Testis (tissue), 2 donors: ENCODE measurements at regions not wholly inside any gene's neighbourhood (a gene's known extent, or its start where the extent isn't known, plus 50 kb on each side); places are given as distances from the start of the nearest gene placed in this dataset.

ENCODE experiments used
- DNase-seq: peaks from one replicate; pipeline ENCODE4 v3.0.0-alpha.2; 2019
- H3K27ac ChIP-seq, 2 donors: fragments of 200-600 bp; sonication (generic); one replicate each; pipeline ENCODE4 v1.5.1; 2019
- H3K27me3 ChIP-seq: fragments of 200-600 bp; sonication (generic); one replicate; pipeline ENCODE4 v1.5.1; 2019
- H3K36me3 ChIP-seq: fragments of 200-600 bp; sonication (generic); one replicate; pipeline ENCODE4 v1.5.1; 2017; ENCODE audit warnings: low read depth; ENCODE audit errors: missing control alignments
- H3K4me1 ChIP-seq: fragments of 200-600 bp; sonication (generic); one replicate; pipeline ENCODE4 v1.5.1; 2019
- H3K4me3 ChIP-seq, 2 donors: fragments of 200-600 bp; sonication (generic); one replicate each; pipeline ENCODE4 v1.5.1; 2017 to 2019
- H3K9me3 ChIP-seq: fragments of 200-600 bp; sonication (generic); one replicate; pipeline ENCODE4 v1.5.1; 2017
- CTCF ChIP-seq, 3 experiments: fragments of 450-650 bp in 2 of 3; fragments of 200-600 bp in 1 of 3; sonication (generic) in 1 of 3; IDR thresholded peaks; one replicate each; pipeline ENCODE4 v1.5.1; 2016 to 2019; ENCODE audit warnings: antibody characterized with exemption in 3 of 3, mild to moderate bottlenecking in 2 of 3, moderate library complexity in 1 of 3
- POLR2A ChIP-seq: fragments of 450-650 bp; IDR thresholded peaks from one replicate; pipeline ENCODE4 v1.6.1; 2017; ENCODE audit warnings: antibody characterized with exemption, mild to moderate bottlenecking, moderate library complexity
- WGBS, 2 donors: methylation state at CpG; one replicate each; pipeline ENCODE4 v1.1.5; 2018; 5-methylcytosine and 5-hydroxymethylcytosine counted together
- intact Hi-C: fragments of 100-400 bp; cut with DNase I; formaldehyde crosslinking; loops from one replicate; pipeline ENCODE4 v1.15.1; 2023; ENCODE audit warnings: low total_unique reads

GRCh38 chr13:73467125-73467524 is 408.3 kb downstream of the KLF5 start:
- intact Hi-C loops = no loop called here
- Histone ChIP-seq H3K4me1 (no peaks in the 10 kb centered on the region), H3K27ac (no peak overlapping the region), H3K4me3 (no peak overlapping the region), H3K9me3 (no peaks in the 10 kb centered on the region), H3K27me3 (no peaks in the 10 kb centered on the region), H3K36me3 (no peaks in the 10 kb centered on the region)
- 46 to 56% methylated on average over 2 of the region's 2 CpGs for WGBS, 2 donors
- no peak for TF ChIP-seq CTCF (IDR thresholded peaks at IDR 0.05)
- TF ChIP-seq POLR2A = no peak
- no peak for DNase-seq

GRCh38 chr13:73466561-73466960 is 407.8 kb downstream of the KLF5 start:
- intact Hi-C loops = no loop called here
- H3K27me3 ChIP-seq = no peaks in the 10 kb centered on the region
- no peak overlapping the region for H3K4me3 ChIP-seq
- 89 to 93% methylated on average over 4 of the region's 4 CpGs for WGBS, 2 donors
- H3K27ac ChIP-seq = no peak overlapping the region
- no peak for DNase-seq
- H3K36me3 ChIP-seq = no peaks in the 10 kb centered on the region
- no peaks in the 10 kb centered on the region for H3K4me1 ChIP-seq
- TF ChIP-seq POLR2A = no peak
- TF ChIP-seq CTCF (IDR thresholded peaks at IDR 0.05) = no peak
- no peaks in the 10 kb centered on the region for H3K9me3 ChIP-seq

- H3K4me3 ChIP-seq = no peak overlapping the region
- 70 to 77% methylated on average over 3 of the region's 3 CpGs for WGBS, 2 donors
- TF ChIP-seq POLR2A = no peak
- no peak for TF ChIP-seq CTCF (IDR thresholded peaks at IDR 0.05)
These were observed 406.8 kb downstream of the KLF5 start for GRCh38 chr13:73465617-73465971.

GRCh38 chr13:73464758-73465616 is 406.2 kb downstream of the KLF5 start:
- Histone ChIP-seq H3K36me3 (no peaks in the 10 kb centered on the region), H3K4me1 (no peaks in the 10 kb centered on the region), H3K27me3 (no peaks in the 10 kb centered on the region), H3K4me3 (no peak overlapping the region), H3K27ac (no peak overlapping the region), H3K9me3 (no peaks in the 10 kb centered on the region)
- TF ChIP-seq POLR2A = no peak
- no peak for TF ChIP-seq CTCF (IDR thresholded peaks at IDR 0.05)
- DNase-seq = no peak
- intact Hi-C loops = no loop called here
- 62% methylated on average over 5 of the region's 5 CpGs for WGBS, 2 donors

More at GRCh38 chr13:73465617-73465971, 406.8 kb downstream of the KLF5 start:
- Histone ChIP-seq H3K36me3 (no peaks in the 10 kb centered on the region), H3K9me3 (no peaks in the 10 kb centered on the region), H3K27me3 (no peaks in the 10 kb centered on the region), H3K4me1 (no peaks in the 10 kb centered on the region), H3K27ac (no peak overlapping the region)
- DNase-seq = no peak
- intact Hi-C loops = no loop called here

- no peak overlapping the region for H3K27ac ChIP-seq
- H3K36me3 ChIP-seq = no peaks in the 10 kb centered on the region
- no peaks in the 10 kb centered on the region for H3K9me3 ChIP-seq
- DNase-seq = no peak
- 76 to 78% methylated on average over 4 of the region's 4 CpGs for WGBS, 2 donors
- intact Hi-C loops = no loop called here
- no peak overlapping the region for H3K4me3 ChIP-seq
- H3K27me3 ChIP-seq = no peaks in the 10 kb centered on the region
- H3K4me1 ChIP-seq = no peaks in the 10 kb centered on the region
- no peak for TF ChIP-seq CTCF (IDR thresholded peaks at IDR 0.05)
These were observed 403.4 kb downstream of the KLF5 start for GRCh38 chr13:73462241-73462640.
